IMR-90 (cell line): ENCODE measurements at regions not wholly inside any gene's neighbourhood (a gene's known extent, or its start where the extent isn't known, plus 50 kb on each side); places are given as distances from the start of the nearest gene placed in this dataset.
"Not testable (repeated sequence)": the region's sequence is repeated elsewhere in the genome, so short reads cannot be mapped to it uniquely, and the experiment has no call there.

Experiments used
- BHLHE40 ChIP-seq: fragments of 150-350 bp; IDR thresholded peaks from 2 replicates; pipeline ENCODE4 v1.6.1; 2016; ENCODE audit warnings: mild to moderate bottlenecking, low read depth, low read length
- CHD1 ChIP-seq: IDR thresholded peaks from 2 replicates; pipeline ENCODE4 v1.6.1; 2012; ENCODE audit warnings: low read depth, low read length, improper control_type of control experiment
- MXI1 ChIP-seq: IDR thresholded peaks from 2 replicates; pipeline ENCODE4 v1.6.1; 2012; ENCODE audit warnings: low read depth, mild to moderate bottlenecking, low read length, moderate library complexity, borderline replicate concordance
- NFE2L2 ChIP-seq: fragments of 150-350 bp; IDR thresholded peaks from 2 replicates; pipeline ENCODE4 v1.6.1; 2016; ENCODE audit warnings: low read depth, mild to moderate bottlenecking, low read length
- POLR2A ChIP-seq: IDR thresholded peaks from 2 replicates; pipeline ENCODE4 v1.6.1; 2012; ENCODE audit warnings: mild to moderate bottlenecking, low read depth, low read length
- RAD21 ChIP-seq: IDR thresholded peaks from 2 replicates; pipeline ENCODE4 v1.6.1; 2012; ENCODE audit warnings: low read length, improper control_type of control experiment
- RCOR1 ChIP-seq: IDR thresholded peaks from 2 replicates; pipeline ENCODE4 v1.6.1; 2012; ENCODE audit warnings: mild to moderate bottlenecking, low read length, improper control_type of control experiment; ENCODE audit not compliant: insufficient replicate concordance
- TF ChIP-seq, protein P1 (sequence below): conservative IDR thresholded peaks from 2 replicates; pipeline ENCODE4 v1.5.1; 2012; ENCODE audit warnings: mild to moderate bottlenecking, low read depth, low read length, improper control_type of control experiment

DNA sequence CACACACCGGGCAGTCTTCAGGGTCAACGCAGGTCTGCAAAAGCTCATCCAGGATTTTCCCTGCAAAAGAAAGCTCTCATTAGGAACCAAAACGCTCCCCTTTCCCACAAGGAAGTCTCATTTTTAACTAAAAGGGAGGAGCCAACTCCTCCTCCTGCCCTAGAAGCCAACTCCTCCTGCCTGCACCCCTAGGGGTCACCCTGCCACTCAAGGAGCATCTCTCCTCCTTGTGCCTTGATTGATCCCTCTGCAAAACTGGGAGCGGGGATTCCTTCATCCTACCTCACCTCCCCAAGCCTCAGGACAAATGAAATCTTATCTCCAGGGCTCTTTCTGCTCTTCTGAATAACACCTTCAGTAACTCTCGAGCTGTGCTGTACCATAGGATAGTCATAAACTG lies 107.8 kb upstream of the CCT8L2 start:
- TF ChIP-seq, protein P1, sequence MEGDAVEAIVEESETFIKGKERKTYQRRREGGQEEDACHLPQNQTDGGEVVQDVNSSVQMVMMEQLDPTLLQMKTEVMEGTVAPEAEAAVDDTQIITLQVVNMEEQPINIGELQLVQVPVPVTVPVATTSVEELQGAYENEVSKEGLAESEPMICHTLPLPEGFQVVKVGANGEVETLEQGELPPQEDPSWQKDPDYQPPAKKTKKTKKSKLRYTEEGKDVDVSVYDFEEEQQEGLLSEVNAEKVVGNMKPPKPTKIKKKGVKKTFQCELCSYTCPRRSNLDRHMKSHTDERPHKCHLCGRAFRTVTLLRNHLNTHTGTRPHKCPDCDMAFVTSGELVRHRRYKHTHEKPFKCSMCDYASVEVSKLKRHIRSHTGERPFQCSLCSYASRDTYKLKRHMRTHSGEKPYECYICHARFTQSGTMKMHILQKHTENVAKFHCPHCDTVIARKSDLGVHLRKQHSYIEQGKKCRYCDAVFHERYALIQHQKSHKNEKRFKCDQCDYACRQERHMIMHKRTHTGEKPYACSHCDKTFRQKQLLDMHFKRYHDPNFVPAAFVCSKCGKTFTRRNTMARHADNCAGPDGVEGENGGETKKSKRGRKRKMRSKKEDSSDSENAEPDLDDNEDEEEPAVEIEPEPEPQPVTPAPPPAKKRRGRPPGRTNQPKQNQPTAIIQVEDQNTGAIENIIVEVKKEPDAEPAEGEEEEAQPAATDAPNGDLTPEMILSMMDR: not testable (repeated sequence)
- TF ChIP-seq NFE2L2, RAD21, MXI1, BHLHE40, POLR2A, CHD1, RCOR1: not testable (repeated sequence)
